ENCODE measurements at regions not wholly inside any gene's neighbourhood (a gene's known extent, or its start where the extent isn't known, plus 50 kb on each side); places are given as distances from the start of the nearest gene placed in this dataset.

DNA sequence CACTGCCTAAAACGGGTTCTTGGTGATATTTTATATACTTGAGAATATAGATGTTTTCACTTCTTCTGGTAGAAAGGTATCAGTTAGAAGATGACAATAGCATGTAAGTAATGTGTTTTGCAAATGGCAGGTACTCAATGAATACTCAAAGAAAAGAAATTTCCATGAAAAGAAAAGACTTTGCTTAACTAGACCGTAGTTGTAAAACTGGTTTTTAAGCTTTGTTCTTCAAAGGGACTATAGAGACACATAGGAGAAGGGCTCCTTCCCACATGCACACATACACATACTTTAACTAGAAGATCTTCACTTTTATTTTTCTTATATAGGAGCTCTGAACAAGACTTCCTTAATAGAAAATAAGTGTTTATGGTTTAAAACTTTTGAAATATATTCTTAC lies 215.3 kb upstream of the RND3 start:
- no peak for TF ChIP-seq FOXP2 (optimal IDR thresholded peaks at IDR 0.05; ENCODE audit: borderline replicate concordance, extremely low read depth, extremely low read length, insufficient read depth)
- TF ChIP-seq TAF1 (IDR thresholded peaks at IDR 0.05; ENCODE audit: borderline replicate concordance, insufficient read depth, low read length), result no peak
- no peak for TF ChIP-seq SIN3A (IDR thresholded peaks at IDR 0.05; ENCODE audit: borderline replicate concordance, insufficient read depth, low read length)
- no peak for TF ChIP-seq POLR2AphosphoS5 (IDR thresholded peaks at IDR 0.05; ENCODE audit: low read depth, low read length)
- TF ChIP-seq, protein P1, sequence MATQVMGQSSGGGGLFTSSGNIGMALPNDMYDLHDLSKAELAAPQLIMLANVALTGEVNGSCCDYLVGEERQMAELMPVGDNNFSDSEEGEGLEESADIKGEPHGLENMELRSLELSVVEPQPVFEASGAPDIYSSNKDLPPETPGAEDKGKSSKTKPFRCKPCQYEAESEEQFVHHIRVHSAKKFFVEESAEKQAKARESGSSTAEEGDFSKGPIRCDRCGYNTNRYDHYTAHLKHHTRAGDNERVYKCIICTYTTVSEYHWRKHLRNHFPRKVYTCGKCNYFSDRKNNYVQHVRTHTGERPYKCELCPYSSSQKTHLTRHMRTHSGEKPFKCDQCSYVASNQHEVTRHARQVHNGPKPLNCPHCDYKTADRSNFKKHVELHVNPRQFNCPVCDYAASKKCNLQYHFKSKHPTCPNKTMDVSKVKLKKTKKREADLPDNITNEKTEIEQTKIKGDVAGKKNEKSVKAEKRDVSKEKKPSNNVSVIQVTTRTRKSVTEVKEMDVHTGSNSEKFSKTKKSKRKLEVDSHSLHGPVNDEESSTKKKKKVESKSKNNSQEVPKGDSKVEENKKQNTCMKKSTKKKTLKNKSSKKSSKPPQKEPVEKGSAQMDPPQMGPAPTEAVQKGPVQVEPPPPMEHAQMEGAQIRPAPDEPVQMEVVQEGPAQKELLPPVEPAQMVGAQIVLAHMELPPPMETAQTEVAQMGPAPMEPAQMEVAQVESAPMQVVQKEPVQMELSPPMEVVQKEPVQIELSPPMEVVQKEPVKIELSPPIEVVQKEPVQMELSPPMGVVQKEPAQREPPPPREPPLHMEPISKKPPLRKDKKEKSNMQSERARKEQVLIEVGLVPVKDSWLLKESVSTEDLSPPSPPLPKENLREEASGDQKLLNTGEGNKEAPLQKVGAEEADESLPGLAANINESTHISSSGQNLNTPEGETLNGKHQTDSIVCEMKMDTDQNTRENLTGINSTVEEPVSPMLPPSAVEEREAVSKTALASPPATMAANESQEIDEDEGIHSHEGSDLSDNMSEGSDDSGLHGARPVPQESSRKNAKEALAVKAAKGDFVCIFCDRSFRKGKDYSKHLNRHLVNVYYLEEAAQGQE (IDR thresholded peaks at IDR 0.05; ENCODE audit: insufficient read depth in 1 of 2, low read depth in 2 of 2, low read length in 2 of 2), result no peak

DNA sequence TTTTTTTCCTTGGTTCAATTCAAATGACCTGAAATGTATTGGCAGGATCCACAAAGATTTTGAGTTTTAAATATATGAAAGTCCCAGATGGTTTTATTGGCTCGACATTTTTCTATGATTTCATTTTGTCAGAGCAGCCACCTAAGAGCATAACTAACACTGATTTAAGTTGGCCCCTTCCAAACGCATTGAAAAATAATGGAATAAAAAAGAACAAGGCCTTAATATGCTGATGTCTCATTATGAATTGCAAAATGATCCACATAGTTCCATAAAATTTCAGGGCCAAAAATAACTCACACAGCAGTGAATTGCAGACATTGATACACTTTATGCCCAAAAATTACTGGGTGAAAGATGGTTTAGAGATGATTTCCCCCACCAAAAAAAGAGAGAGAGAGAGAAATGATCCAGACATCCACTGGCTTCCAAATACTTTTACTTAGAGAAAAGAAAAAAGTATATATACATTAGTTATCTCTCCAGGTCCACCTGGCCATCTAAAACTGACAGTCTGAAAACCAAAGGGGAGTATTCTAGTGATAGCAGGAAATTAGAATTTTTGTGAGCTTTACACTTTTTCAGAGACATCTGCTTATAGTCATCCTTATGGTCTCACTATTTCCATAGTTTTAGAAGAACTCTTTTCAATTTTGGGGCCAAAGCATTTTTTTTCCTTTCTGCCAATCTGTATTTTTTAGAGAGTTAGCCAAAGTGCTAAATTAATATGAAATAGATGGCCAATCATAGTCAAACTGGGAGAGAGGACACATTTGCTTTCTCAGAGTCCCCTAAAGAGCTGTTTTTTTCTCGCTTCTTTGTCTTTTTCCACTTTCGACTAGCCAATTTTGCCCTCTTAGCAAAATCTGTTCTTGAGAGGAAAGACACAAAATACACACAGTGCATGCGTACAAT lies 213.5 kb upstream of the RND3 start:
- no peak for TF ChIP-seq TAF1 (IDR thresholded peaks at IDR 0.05; ENCODE audit: borderline replicate concordance, insufficient read depth, low read length)
- no peak for TF ChIP-seq POLR2AphosphoS5 (IDR thresholded peaks at IDR 0.05; ENCODE audit: low read depth, low read length)
- TF ChIP-seq, protein P1 (IDR thresholded peaks at IDR 0.05; ENCODE audit: insufficient read depth in 1 of 2, low read depth in 2 of 2, low read length in 2 of 2), result no peak
- TF ChIP-seq FOXP2 (optimal IDR thresholded peaks at IDR 0.05; ENCODE audit: borderline replicate concordance, extremely low read depth, extremely low read length, insufficient read depth), result no peak
- no peak for TF ChIP-seq SIN3A (IDR thresholded peaks at IDR 0.05; ENCODE audit: borderline replicate concordance, insufficient read depth, low read length)

DNA sequence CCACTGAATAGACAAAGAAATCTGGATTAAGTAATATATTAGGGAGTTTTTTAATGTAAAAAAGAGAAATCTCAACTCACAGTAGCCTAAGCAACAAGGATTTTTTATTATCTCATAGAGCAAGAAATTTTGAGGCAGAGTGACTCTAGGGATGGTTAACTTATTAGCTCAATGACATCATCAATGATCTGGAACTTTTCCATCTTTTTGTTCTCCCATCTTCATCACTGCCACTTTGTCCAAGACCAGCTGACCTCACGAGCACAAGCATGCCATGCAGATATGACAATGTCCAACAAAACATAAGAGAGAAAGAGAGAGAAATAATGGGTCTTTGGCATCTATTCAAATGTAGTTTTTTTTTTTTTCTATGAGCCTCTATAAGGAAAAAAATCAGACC lies 211.8 kb upstream of the RND3 start:
- TF ChIP-seq TAF1 (IDR thresholded peaks at IDR 0.05; ENCODE audit: borderline replicate concordance, insufficient read depth, low read length) (no peak), FOXP2 (optimal IDR thresholded peaks at IDR 0.05; ENCODE audit: borderline replicate concordance, extremely low read depth, extremely low read length, insufficient read depth) (no peak), SIN3A (IDR thresholded peaks at IDR 0.05; ENCODE audit: borderline replicate concordance, insufficient read depth, low read length) (no peak), POLR2AphosphoS5 (IDR thresholded peaks at IDR 0.05; ENCODE audit: low read depth, low read length) (no peak)
- TF ChIP-seq, protein P1 (IDR thresholded peaks at IDR 0.05; ENCODE audit: insufficient read depth in 1 of 2, low read depth in 2 of 2, low read length in 2 of 2), result no peak

DNA sequence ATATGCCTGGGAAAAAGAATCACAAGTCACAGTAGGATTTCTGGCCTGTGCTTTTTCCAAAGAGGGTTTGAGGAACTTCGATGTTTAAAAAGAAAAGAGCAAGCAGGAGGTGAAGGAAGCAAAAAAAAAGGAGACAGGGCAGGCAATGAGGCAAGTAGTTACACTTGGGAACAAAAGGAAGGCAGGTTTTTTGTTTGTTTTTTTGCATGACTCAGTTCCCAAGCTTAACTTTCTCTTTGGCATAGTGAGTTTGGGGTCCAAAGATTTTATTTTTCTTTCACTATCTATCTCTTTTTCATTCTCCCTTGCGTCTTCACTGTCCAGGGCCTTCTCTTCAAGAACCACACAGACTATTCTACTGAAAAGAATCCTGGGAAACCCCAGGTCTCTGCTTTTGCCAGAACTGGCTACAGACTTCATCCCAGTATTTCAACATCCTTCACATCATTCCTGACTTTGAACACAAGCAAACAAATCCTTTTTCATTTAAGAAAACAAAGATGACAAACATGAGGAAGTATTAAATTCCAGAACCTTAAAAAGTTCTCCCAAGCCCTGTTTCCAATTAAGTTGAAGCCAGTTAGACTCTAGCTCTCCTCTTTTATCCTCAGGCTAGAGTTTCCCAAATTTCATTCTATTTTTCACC lies 210.7 kb upstream of the RND3 start:
- TF ChIP-seq POLR2AphosphoS5 (IDR thresholded peaks at IDR 0.05; ENCODE audit: low read depth, low read length) (no peak), TAF1 (IDR thresholded peaks at IDR 0.05; ENCODE audit: borderline replicate concordance, insufficient read depth, low read length) (no peak), SIN3A (IDR thresholded peaks at IDR 0.05; ENCODE audit: borderline replicate concordance, insufficient read depth, low read length) (no peak), FOXP2 (optimal IDR thresholded peaks at IDR 0.05; ENCODE audit: borderline replicate concordance, extremely low read depth, extremely low read length, insufficient read depth) (no peak)
- TF ChIP-seq, protein P1 (IDR thresholded peaks at IDR 0.05; ENCODE audit: insufficient read depth in 1 of 2, low read depth in 2 of 2, low read length in 2 of 2), result no peak

Data from PFSK-1 (cell line).